CD4-positive, alpha-beta T cell treated with Interleukin-17A for 4 hours (primary cell): ENCODE measurements at regions not wholly inside any gene's neighbourhood (a gene's known extent, or its start where the extent isn't known, plus 50 kb on each side); places are given as distances from the start of the nearest gene placed in this dataset.
A peak's percentile ranks its signal among the peaks of the same experiment; 100 is the strongest.
"Not testable (repeated sequence)": the region's sequence is repeated elsewhere in the genome, so short reads cannot be mapped to it uniquely, and the experiment has no call there.

Experiments
- DNase-seq: peaks from one replicate; pipeline ENCODE4 v3.0.0-alpha.2; 2020; ENCODE audit warnings: mixed read lengths

DNA sequence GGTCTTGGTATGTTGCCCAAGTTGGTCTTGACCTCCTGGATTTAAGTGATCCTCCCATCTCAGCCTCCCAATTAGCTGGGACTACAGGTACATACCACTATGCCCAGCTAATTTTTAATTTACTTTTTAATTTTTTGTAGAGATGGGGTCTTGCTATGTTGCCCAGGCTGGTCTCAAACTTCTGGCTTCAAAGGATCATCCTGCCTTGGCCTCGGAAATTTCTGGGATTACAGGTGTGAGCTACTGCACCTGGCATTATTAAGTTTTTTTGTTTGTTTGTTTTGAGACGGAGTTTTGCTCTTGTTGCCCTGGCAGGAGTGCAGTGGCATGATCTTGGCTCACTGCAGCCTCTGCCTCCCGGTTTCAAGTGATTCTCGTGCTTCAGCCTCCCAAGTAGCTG is 195.7 kb upstream of the HAAO start:
- not testable (repeated sequence) for DNase-seq

DNA sequence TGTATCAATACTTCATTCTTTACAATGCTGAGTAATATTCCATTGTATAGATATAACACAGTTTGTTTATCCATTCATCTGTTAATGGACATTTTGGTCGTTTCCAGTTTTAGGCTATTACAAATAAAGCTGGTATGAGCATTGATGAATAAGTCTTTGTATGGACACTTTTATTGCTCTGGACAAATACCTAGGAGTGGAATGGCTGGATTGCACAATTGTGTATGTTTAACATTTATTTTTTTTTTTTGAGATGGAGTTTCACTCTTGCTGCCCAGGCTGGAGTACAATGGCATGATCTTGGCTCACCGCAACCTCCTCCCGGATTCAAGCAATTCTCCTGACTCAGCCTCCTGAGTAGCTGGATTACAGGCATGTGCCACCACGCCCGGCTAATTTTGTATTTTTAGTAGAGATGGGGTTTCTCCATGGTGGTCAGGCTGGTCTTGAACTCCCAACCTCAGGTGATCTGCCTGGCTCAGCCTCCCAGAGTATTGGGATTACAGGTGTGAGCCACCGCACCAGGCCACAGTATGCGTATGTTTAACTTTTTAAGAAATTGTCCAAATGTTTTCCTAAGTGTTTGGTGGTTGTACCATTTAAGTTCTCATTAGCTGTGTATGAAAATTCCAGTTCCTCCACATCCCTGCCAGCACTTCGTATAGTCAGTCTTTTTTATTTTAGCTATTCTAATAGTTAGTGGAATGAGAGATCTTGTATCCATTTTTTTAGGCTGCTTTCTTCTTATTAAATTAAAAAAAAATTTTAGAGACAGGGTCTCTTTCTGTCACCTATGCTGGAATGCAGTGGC is 194.9 kb upstream of the HAAO start:
- no peak for DNase-seq

DNA sequence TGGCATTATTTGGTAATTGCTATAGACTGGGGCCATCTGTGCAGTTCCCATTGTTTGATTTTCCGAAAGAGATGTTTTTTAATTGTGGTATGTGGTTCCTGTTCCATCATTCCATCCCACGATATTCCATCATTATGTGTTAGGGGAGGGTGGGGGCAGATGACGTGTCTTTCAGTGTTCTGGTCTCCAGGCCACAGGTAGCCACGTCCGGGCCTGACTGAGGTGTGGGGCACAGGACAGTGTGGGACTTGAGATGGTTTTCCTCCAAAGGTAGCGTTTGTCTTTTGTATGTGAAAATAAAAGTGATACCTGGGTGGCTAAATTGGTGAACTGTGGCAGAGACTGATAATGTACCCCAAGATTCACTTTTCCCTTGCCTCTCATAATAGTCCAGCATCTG is 192.2 kb upstream of the HAAO start:
- DNase-seq: no peak

DNA sequence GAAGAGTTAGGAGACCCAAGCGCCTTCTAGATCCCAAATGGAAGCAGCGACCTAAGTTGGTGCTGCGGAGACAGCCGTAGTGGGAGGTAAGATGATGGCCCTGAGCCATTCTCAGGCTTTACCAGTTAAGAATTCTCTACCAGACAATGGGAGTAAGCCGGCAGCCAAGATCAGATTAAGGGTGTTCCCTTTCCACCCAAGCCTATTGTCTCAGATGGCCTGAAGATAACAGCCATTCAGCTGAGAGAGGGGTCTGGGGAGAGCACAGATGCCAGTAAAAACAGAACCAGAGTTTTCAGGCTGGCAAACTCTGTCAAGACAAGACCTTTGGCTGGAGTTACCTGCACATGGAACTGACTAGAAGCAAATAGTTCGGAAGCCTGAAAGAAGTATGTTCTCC is 191.7 kb upstream of the HAAO start:
- DNase-seq: no peak

DNA sequence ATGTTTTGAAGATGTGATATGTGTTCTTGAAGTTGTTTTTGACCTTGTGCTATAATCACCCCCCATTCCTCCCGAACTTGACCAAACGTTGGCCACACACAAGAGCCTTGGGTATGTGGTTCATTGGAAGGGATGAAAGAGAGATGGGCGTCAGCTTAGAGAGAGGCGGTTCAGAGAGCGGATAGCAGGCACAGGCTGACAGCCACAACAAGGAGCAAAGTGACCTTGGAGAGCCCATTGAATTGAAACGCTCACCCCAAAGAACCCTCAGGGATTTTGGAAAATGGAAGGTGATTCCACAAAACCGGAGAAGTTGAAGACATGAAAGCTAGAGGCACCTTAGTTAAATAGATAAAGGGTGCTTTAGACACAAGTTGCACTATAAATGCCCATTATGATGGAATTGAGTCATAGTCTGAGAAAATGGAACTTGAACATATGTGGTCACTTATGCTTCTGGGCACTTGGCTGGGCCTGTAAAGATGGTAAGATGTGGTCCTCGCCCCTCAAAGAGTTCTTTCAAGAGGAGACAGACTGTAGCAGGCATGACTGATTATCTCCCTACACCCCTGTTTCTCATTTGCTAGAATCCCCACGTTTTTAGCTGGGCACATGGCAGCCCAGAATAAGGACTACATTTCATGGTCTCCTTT is 188.5 kb upstream of the HAAO start:
- no peak for DNase-seq

DNA sequence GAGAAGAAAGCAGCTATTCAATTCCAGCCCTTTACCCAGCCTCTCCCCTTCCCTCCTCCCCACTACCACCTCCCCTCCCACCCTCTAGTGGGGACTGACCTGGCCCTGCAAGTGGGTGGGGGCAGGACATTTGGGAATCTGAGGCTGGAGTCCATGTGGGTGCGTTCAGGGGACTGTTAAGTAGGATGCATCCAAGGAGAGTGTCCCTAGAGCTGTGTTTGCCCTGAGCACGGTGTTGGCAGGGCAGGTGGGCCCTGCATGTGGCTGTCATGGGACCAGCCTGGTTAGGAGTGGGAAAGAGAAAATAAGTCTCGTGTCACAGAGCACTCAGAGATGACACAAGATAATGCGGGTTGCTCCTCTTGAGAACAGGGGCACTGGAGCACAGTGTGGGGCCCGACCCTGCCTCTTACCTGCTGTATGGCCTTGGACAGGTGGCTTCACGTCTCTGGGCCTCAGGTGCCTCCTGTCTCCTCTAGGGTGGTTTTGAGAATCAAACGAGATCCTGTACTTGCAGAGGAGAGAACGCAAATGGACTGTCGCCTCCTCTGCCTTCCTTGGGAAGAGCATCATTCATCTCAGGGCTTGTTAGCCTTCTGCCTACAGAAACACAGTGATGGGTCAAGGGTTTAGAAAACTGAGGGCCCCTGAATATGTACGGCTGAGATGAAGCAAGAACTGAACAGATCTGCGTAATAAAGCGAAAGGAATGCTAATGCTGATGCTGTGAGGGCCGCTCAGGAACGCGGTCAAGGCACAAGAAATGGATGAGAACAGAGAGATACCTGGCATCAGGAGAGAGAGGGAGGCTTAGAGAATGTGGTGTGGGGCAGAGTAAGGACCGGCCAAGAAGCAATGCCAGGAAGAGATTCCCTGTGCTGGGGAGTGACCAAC is 187.7 kb upstream of the HAAO start:
- DNase-seq: no peak

DNA sequence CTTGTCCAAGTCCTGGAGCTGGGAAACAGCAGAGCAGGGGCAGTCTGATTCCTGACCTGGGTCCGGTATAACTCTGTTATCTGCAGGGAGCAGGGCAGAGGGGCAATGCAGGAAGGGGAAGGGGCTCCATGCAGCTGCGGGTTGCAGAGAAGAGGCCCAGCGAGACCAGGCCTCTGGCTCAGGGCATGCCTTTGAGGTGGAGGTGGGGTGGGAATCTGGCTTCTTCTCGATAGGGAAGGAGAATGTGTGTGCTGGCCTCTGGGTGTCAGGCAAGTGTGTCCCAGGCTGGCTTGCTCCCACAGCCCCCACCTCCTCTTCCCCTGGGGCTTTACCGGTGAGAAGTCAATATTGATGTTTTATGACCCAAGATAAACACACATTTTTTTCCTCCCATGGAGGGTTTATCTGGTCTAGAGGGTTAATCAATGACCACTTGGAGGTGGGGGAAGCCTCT is 187.1 kb upstream of the HAAO start:
- no peak for DNase-seq

DNA sequence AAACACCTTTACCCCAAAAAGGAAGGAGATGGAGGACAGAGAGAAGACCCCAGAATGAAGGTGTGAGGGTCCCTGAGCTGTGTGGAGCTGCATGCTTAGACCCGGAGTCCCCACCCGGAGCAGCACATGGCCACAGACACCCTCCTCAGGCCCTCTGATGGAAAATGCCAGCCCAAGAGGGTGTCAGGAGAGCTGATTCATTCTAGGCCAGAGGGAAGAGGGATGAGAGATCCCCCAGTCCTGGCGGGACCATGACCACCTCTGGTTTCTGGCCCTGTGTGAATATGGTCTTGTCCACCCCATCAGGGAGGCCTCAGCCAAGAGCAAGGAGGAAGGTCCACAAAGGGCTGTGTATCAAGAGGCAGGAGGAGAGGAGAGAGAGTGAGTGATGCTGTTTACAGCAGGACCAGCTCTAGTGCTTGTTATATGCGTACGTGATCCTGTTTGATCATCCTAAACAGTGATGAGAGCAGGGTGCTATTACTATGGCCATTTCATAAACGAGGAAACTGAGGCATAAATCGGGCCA is 186.6 kb upstream of the HAAO start:
- no peak for DNase-seq

DNA sequence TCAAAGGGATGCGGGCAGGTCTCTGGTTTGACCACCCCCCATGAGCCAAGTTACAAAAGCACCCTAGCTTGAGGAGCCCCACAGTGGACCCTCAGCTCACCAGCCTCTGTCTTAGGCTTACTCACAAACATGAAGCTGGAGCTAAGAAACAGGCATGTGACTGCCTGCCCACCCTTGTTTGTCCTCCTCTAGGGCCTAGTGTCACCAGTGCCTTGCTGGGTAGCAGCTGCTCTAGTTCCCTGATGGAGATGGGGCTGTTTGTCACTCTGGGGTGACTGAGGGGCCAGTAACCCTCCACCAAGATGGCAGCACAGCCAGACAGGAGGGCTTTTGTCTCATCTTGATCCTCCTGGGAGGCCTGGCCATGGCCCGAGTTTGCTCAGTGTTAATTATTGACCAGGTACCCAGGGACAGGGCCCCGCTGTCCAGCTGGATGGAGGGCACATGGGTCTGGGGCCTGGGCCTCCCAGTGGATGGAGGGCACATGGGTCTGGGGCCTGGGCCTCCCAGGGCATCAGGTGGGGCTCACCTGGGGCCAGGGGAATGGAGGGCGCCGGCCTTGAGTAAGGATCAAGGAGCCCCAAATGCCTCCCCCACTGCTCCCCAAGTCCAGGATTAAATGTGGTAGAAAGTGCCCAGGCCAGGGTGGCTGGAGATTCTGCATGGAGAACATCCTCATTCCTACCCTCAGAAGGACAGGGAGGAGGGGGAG is 185.9 kb upstream of the HAAO start:
- no peak for DNase-seq

DNA sequence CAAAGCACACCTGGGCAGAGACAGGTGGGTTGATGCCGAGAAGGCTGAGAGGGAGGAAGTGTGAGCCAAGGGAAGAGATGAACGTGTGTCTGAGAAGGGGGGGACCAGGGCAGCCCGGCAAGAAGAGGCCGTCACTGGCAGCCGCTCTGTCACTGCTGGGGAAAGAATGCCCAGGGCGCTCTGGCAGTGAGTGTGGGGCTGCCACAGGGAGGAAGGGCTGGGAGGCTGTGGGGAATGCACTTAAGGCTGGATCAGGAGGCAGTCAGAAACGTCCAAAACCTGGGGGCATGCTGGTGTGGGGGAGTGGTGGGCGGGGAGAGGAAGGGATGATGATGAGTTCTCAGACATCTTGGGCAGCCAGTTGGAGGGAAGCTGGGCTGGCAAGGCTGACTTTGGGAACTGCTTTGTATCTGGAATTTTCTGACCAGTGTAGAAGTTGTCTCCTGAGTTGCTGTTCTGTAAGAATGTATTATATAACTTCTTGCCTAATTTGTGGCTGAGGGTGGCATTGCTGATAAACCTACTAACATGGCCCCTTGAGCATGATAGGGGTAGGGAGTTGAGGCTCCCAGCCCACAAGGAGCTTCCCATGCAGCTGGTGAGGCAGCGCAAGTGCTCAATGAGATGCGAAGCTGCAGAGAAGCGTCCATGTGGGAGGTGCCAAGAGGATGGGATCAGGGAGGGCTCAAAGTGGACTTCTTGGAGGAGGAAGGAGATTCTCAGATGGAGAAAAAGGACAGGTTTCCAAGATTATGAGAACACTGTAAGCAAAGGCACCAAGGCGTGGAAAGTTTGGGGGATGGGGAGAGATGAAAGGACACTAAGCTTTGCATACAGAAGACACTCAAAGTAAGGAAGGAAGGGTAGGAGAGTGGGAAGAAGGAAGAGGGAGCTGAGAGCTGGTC is 185.1 kb upstream of the HAAO start:
- peak; percentile 24 for DNase-seq

DNA sequence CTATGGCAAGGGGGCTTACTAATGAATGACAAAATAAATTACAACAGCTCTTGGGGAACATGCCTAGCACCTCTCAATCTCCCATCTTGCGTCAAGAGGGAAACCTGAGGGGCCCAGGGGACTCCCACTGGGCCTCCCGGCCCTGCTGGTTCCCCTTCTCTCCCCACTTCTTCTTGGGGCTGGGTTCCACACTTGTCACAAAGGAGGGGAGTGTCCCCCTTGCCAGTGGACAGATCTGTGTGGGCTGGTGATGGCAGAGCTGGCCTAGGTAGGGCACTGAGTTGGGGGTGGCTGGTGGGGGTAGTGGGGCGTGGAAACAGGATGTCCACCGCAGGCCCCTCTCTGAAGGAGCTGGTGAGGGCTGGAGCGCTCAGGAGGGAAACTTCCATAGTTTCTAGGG is 184.0 kb upstream of the HAAO start:
- DNase-seq: no peak

DNA sequence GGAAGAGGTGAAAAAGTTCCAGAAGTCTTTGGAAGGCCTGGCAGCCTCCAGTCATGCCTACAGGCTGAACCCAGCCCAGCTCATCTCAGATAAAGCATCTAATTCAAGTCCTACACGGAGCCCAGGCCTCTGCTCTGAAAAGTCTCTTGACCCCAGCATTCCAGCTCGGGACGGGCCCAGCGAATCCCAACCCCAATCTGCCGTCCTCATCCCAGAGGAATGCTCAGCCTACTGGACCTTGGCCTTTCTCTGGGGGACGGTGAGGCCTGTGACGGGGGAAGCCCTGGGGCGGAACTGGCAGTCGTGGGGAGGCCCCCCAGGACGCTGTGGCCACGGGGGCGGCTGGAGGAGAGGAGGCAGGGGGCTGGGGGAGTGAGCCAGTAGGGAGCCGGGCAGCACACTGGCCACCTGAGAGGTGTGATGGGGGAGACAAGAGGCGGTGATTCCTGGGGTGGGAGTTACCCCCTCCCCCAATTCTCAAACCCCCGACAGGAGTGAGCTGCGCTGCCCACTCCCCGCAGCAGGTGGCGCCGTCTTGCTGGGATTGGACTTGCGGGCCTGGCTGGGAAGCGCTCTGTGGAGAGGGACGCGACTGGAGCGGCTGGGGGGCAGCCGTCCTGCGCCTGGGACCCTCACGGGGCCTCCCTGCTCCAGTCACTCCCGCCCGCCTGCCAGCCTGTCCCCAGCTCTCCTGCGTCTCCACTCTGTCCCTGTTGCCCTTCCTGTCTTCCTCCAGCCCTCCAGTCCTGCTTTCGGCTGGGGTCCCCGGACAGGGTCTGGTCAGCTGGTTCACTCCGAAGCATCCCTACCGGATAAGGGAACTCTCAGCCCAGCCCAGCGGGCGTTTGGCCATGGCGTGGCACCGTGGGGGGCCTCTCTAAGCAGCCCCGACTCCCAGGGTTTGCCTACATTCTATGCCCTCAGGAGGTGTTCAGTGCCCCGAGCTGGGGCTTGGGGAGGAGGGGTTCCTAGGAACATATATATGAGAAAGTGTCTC is 182.6 kb upstream of the HAAO start:
- peak; percentile 72 for DNase-seq

DNA sequence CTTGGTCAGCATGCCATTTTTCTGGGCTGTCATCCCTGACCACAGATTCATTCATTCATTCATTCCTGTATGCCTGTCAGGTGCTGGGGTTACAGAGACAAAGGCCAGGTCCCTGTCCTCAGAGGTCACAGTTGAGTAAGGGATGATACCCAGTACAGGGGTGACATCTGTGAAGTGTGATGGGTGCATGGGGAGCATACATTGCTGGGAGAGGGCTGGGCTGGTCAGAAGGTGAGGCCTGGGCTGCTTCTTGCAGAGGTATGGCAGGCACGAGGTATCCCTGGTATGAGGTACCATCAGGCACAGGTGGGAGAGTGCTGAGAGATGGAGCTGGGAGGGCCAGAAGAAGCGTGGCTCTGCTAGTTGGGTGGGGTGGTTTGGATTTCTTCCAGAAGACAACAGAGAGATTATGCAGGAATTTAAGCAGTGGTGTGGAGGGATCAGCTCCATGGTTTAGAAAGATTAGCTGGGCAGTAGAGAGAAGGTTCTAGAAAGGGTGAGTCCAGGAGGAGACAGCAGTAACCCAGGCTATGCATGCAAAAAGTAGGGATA is 181.9 kb upstream of the HAAO start:
- DNase-seq: no peak

DNA sequence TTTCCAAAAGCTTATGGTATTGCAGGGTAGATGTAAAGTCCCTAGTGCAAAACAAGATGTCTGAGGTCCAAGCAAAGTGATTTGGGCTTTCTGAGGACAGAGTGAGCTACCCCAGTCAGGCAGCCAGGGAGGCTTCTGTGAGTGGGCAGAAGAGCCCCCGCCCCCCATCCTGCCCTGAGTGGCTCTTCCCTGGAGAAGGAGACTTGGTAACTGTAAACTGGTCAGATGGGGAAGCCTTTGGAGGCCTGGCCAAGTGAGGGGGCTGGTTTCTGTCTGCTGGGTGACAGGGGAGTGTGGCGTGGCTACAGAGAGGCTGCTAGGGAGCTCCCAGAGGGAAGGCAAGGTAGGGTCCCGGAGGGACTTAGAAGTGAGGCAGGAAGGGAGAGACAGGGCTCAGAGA is 181.3 kb upstream of the HAAO start:
- no peak for DNase-seq

DNA sequence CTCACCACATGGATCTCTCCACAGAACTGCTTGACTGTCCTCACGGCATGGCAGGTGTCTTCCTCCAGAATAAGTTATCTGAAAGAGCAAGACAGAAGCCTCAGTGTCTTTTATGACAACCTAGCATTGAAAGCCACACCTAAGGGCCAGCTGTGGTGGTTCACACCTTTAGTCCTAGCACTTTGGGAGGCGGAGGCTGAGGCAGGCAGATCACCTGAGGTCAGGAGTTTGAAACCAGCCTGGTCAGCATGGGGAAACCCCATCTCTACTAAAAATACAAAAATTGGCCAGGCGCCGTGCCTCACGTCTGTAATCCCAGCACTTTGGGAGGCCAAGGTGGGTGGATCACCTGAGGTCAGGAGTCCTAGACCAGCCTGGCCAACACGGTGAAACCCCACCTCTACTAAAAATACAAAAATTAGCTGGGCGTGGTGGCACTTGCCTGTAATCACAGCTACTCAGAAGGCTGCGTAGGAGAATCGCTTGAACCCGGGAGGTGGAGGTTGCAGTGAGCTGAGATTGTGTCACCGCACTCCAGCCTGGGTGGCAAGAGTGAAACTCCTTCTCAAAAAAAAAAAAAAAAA is 180.6 kb upstream of the HAAO start:
- DNase-seq: not testable (repeated sequence)

DNA sequence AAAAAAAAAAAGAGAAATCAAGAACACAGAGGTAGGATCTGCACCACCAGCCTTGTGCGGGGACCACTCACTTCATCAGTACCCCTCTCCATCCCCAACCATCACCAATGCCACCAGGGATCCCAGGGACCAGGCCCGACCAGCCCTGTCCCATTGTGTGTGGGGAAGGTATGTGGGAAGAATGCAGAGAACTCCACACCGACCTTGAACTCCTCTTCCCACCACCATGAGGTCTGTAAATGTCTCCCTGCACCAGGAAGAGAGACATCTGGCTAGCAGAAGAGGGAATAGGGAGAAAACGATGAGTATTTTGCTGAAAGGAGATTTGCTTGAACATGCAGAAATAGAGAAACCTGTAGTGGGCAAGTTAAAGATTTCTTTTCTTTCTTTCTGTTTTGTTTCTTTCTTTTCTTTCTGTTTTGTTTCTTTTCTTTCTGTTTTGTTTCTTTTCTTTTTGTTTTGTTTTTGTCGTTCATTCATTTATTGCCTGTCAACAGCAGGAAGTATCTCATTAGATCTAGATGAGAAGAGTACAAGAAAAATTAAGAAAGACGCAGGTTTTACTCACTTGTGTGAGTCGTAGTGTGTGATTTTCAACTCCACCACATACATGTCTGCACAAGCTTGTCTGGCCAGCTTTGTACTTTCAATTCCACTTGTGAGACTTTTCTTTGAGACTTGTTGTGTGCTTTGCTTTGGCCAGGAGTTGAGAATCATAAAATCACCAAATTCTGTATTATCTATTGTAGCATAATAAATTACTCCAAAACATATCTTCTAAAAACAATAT is 179.8 kb upstream of the HAAO start:
- DNase-seq: no peak

DNA sequence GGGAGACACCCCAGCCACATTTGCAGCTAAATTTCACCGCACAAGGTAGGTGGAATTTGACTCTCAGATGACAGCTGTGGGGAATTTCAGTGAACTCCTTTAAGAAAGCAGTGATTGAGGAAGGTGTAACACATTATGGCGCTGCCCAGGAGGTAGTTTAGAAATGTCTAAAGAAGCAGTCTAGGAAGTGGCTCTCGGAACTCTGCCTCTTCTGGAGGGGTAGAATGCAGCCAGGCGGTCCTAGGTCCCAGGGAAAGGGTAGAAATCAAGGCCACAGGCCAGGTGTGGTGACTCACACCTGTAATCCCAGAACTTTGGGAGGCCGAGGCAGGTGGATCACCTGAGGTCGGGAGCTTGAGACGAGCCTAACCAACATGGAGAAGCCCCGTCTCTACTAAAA is 179.0 kb upstream of the HAAO start:
- no peak for DNase-seq

DNA sequence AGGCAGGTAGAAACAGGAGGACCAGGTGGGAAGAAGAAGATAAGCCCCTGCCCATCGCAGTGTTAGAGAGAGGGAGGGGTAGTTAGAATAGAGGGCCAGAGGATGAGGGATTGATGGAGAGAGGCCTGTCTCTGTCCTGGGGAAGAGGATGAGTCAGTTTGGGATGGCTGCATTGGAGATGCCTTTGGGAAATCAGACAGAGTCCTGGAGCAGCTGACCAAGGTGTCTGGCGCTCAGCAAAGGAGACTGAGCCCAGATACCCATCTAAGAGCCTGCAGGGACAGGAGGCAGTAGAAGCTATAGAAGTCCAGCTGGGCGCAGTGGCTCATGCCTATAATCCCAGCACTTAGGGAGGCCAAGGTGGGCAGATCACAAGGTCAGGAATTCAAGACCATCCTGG is 177.8 kb upstream of the HAAO start:
- no peak for DNase-seq
